A673 (cell line): ENCODE measurements at regions not wholly inside any gene's neighbourhood (a gene's known extent, or its start where the extent isn't known, plus 50 kb on each side); places are given as distances from the start of the nearest gene placed in this dataset.

Source experiments
- EZH2 ChIP-seq: fragments of 200-600 bp; sonication (generic); IDR thresholded peaks from 2 replicates; pipeline ENCODE4 v1.6.1; 2017; ENCODE audit warnings: borderline replicate concordance, low read depth, mild to moderate bottlenecking, mixed read lengths, antibody characterized with exemption, low read length; ENCODE audit not compliant: poor library complexity, severe bottlenecking
- TF ChIP-seq, protein P1 (sequence below): fragments of 300-800, 200-600 bp; sonication (generic); conservative IDR thresholded peaks from 2 replicates; pipeline ENCODE4 v1.5.1; 2017; ENCODE audit warnings: low read depth, mild to moderate bottlenecking, antibody characterized with exemption, low read length, moderate library complexity, mixed read lengths

DNA sequence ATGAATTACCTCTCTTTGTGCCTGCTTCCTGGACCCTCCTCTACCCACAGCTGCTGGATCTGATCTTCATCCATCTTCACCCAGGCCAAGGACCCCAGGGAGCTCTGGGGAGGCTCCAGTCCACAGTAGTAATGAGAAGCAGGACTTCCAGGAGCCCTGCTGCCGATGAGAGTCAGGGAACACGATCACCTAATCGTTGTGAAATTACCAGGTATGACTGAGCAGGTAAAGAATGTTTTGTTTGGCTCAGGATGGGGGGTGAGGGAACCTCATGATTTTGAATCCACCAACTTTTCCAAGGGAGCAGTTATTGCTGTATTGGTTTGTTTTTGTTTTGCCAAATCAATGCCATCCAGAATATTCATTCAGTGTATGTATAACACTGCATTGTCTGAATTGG lies 454.0 kb downstream of the PLPP3 start:
- no peak for TF ChIP-seq EZH2
- TF ChIP-seq, protein P1, sequence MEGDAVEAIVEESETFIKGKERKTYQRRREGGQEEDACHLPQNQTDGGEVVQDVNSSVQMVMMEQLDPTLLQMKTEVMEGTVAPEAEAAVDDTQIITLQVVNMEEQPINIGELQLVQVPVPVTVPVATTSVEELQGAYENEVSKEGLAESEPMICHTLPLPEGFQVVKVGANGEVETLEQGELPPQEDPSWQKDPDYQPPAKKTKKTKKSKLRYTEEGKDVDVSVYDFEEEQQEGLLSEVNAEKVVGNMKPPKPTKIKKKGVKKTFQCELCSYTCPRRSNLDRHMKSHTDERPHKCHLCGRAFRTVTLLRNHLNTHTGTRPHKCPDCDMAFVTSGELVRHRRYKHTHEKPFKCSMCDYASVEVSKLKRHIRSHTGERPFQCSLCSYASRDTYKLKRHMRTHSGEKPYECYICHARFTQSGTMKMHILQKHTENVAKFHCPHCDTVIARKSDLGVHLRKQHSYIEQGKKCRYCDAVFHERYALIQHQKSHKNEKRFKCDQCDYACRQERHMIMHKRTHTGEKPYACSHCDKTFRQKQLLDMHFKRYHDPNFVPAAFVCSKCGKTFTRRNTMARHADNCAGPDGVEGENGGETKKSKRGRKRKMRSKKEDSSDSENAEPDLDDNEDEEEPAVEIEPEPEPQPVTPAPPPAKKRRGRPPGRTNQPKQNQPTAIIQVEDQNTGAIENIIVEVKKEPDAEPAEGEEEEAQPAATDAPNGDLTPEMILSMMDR = no peak
